DMS114 treated with DMSO at 0.1 percent for 48 hours (cell line): ENCODE measurements at regions not wholly inside any gene's neighbourhood (a gene's known extent, or its start where the extent isn't known, plus 50 kb on each side); places are given as distances from the start of the nearest gene placed in this dataset.
"Not testable (repeated sequence)": the region's sequence is repeated elsewhere in the genome, so short reads cannot be mapped to it uniquely, and the experiment has no call there.

Experiments
- DNase-seq: peaks from one replicate; lab custom pipeline; 2025; ENCODE audit not compliant: unreplicated experiment; lab: John Stamatoyannopoulos, UW

DNA sequence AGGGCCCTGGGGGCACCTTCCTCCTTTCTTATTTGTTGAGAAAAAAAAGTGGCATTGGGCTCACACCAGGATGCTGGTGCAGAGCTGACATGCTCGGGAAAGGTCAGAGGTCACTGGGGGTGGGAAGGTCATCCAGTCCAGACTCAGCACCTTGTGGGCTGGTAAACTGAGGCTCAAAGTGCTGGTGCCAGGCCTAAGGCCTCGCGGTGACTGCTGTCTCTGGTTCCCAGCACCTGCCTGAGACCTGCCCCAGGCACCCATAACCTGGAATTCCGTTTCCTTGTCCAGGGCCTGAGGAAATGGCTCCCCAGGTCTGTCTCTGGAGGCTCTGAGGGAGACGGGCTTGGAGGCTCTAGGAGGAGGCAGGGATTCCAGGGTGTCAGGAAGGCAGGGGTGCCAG is 521.0 kb downstream of the GOLGA6L6 start:
- DNase-seq, result not testable (repeated sequence)

DNA sequence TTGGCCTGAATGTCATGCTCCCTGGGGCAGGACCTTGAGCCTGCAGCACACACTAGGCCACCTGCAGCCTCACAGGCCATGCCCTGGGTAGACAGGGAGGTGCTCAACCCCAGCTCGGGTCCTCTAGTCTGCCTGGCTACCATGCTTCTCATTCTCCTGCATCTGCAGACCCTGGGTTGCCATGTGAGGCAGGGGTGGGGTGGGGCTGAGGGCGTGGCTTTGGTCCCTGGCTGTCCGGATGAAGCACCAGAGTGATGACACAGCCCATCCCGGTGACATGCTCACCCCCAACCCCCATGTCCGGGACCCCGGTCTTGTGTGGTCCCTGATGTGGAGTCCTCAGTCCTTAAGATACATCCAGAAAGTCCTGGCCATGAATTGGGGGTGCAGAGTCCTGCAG is 521.8 kb downstream of the GOLGA6L6 start:
- not testable (repeated sequence) for DNase-seq

DNA sequence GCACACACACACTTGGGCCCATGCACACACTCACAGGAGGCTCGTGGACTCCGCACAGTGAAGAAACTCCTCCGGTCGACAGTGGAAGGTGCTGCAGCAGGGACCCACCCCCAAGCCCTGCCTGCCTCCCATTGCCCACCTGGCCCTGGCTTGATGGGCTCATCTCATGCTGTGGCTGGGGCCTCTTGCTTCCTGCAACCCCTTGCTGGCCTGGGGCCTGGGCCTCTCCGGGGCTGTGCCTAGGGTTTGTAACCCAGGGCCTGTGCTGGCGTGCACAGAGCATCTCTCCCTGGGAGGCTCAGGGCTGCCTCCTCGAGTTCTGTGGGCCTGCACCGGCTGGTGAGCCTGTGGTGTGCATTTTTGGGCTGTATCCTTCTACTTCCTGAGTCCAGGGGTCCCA is 524.0 kb downstream of the GOLGA6L6 start:
- not testable (repeated sequence) for DNase-seq

DNA sequence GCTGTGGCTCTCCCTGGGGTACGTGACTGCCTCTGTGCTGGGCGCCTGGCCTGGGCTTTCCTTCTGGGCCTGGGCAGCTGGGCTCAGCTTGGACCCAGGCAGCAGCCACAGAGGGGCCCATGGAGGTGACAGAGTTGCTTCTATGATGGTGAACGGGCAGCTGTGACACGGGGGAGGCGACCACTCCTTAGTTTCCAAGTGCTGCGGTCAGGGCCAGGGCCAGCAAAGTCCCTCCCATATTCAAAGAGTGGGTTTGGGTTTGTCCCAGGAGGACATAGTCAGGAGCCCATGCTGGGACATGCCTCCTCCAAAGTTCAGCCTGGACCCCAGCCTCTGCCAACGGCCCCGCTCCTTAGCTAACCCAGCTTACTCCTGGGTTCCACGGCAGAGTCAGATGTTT is 524.7 kb downstream of the GOLGA6L6 start:
- not testable (repeated sequence) for DNase-seq

DNA sequence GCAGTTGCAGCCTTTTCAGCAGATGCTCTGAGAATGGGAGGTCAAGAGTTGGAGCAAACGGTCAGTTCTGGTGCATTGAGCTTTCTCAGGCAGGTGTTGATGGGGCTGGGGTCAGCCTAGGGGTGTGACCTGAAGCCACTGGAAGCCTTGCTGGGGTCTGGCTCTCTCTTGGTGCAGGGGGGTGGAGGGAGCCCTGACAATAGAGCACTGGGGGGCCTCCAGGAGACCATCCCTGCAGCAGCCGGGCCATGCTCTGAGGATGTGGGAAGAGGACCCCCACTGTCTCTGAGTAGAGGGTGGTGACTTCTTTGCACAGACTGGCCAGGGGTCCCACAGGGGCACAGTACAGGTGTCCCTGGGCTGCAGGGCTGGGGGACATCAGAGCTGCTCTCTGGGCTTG is 528.8 kb downstream of the GOLGA6L6 start:
- not testable (repeated sequence) for DNase-seq

DNA sequence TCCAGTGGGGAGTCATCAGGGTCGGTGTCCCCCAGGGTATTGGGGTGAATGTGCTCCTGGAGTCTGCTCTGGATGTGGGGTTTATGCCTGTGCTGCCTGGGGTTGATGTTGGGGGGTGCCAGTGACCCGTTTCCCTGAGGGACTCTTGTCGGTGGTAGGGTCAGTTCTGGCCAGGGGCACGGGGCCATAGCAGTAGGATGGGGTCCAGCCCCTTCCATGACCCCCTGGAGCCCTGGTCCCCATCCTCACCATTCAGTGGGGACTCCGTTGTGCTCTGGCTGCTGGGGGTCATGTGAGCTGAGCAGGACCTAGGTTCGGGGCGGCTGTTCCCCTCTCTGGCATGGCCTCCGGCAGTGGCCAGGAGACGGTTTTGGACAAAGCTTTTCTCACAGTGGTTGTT is 530.8 kb downstream of the GOLGA6L6 start:
- DNase-seq, result not testable (repeated sequence)

DNA sequence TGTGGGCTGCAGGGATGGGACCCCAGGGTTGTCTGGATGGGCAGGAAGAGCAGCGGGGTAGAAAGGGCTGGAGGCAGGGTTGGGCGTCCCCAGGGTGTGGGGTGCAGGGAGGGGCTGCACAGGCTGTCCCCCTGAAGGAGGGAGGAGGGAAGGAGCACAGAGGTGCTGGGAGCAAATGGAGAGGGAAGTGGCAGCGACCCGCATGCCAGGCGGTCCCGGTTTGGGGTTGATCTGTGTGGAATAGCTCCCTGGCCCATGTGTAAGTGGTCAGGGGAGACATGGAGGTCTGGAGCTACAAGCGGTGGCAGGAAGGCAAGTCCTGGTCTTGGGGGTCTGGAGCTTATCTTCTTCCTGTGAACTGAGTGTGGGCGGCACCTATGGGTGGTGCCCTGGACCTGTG is 532.0 kb downstream of the GOLGA6L6 start:
- DNase-seq, result not testable (repeated sequence)

DNA sequence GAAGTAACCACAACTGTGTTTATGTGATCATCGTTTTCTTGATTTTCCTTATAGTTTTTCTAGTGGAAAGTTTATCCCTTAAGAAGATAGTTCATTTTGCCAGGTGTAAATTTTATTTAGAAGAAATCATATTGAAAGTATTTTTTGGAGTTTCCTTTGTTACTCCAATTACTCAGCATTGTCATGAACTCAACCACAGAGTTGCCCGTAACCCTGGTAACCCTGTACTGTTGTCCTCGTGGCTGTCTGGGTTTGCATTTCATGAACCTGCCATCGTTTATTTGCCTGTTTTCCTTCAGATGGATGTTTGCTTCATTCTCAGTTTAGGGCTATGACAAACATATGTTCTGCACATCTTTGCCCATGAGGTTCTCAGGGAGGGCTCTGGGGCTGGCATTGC is 534.3 kb downstream of the GOLGA6L6 start:
- not testable (repeated sequence) for DNase-seq

DNA sequence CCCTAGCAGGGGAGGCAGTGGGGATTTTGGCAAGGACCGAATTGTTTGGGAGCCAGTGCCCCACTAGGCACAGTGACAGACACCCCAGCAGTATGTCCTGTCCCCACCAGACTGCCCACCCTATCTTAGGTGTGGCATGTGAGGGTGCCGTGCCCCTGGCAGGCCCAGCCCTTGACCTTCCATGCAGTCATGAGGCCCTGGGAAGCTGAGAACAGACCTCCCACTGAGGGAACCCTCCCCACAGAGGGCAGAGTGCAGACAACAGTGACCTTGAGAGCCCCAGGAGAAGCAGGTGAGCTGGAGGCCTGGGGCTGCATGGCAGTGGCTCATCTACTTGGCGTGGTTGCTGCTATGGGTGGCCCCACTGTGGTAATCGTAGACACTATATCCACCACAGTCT is 538.1 kb downstream of the GOLGA6L6 start:
- not testable (repeated sequence) for DNase-seq

DNA sequence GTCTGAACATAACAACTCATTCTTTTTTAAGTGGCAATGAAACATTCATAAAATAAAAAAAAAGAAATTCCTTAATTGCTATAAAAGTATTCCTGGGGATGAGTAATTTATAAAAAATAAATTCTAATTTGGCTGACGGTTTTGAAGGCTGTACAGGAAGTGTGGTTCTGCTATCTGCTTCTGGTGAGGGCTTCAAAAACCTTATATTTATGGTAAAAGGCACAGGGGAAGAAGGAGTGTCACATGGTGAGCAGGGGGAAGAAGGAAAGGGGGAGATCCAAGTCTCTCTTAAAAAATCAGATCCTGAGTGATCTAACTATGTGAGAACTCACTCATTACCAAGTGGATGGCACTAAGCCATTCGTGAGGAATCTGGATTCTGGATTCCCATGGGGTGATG is 539.0 kb downstream of the GOLGA6L6 start:
- DNase-seq, result not testable (repeated sequence)

DNA sequence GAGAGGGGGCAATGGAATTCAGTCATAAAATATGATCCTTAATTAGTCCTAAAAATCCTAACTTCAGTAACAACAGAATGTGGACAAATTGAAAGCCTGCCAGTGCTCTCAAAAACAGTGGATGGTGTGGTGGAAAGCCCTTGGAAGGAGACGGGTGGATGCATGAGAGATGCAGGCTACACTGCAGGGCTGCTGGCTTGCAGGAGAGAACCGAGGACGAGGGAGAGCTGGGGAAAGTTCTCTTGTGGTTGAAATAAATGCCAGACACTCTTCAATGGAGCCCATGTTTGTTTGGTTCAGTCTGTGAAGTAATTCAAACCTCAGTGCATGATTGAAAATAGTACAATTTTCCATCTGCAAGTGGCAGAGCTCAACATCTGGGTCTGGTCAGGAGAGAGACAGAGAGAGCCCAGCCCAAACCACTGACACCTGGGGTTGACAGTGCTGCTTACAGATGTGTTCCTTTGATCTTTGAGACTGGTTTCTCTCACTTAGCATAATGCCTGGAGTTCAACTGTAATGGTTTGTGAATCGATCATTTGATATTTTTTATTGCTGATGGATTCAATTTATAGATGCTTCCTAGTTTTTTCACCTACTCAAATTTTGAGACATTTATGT is 544.9 kb downstream of the GOLGA6L6 start:
- DNase-seq, result not testable (repeated sequence)

DNA sequence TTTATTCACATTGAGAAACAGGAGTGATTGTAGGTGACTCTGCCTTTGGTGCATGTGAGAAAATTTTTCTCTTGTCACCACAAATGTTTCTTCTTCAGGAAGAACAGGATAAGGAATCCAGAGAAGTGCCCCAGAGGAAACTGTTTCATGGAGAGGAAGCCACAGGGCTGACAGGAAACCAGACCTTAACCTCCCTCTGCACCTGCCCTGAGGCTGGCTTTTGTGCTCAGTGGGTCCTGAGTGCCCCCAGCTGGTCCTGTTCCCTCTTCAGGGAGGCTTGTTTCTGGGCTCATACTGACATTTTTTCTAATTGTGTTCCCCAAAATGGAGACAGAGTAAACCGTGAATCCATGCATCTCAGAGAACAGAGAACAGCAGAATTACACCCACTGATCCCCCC is 546.3 kb downstream of the GOLGA6L6 start:
- not testable (repeated sequence) for DNase-seq

DNA sequence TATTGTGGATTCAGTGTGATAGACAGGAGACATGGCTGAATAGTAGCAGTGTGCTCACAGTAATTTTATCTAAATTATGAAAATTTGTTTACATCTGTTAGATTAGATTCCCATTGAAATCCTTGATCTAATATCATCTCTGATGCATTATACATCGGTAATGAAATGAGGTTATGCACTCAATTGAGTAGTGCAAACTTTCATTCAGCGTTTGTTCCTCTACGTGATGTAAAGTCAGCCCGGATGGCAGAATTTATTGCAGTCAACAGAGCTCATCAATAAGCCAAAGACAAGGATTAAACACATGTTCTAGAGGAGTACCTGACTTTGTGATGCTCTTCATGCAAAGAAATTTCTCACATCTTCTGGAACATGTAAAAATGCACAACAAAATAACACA is 549.2 kb downstream of the GOLGA6L6 start:
- no peak for DNase-seq

DNA sequence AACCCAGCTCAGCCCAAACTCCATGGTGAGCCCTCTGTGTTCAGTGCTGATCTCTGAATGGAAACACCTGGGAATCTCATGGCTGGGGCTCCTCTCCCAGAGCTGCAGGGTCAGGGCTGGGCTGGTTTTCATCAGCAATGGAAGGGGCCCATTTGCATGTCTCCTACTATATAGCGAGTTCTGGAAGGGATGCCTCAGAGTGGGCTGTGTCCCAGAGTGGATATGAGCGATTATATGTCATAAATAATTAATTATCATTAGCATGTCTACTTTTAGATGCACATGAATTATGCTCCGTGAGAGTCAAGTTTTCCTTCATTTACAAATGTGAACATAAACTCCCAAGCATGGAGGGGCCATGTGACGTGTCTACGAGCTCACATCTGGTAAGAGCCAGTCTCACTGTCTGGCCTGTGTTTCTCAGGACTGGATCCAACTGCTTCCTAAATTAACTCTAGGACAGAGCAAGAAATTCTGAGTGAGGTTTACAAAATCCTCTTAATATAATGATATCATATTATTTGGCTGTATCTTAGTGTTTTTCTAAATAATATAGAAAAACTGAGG is 553.4 kb downstream of the GOLGA6L6 start:
- DNase-seq, result no peak

DNA sequence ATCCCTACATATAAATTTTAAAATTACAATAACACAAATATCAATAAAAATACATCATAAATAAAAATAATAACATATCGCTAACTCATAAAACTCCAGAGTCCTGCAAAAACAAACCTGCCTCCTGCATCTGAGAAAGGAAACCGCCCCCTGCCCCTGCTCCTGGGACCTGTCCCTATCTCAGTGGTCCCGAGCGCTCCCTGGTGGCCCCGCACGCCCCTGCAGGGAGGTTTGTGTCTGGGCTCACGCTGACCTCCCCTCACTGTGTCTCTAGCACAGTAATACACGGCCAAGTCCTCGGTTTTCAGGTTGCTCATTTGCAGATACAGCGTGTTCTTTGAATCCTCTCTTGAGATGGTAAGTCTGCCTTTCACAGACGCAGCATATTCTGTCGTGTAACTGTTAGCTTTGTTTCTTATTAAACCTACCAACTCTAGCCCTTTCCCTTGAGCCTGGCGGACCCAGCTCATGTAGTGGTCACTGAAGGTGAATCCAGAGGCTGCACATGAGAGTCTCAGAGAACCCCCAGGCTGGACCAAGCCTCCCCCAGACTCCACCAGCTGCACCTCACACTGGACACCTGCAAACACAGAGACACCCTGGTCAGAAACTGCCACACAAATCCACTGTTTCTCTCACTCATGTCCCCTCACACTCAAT is 554.1 kb downstream of the GOLGA6L6 start:
- DNase-seq, result peak; percentile 44

DNA sequence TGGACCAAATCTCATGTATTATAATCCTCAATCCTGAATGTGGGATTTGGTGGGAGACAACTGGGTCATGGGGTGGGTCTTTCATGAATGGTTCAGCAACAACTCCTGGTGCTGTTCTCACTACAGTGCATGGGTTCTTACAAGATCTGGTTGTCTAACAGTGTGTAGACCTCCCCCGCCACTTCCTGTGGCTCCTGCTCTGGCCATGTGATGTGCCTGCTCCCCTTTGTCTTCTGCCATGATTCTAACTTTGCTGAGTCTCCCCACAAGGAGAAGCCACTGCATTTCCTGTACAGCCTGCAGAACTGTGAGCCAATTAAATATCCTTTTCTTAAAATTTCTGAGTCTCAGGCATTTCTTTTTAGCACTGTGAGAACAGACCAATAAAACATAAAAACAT is 557.5 kb downstream of the GOLGA6L6 start:
- DNase-seq, result no peak

DNA sequence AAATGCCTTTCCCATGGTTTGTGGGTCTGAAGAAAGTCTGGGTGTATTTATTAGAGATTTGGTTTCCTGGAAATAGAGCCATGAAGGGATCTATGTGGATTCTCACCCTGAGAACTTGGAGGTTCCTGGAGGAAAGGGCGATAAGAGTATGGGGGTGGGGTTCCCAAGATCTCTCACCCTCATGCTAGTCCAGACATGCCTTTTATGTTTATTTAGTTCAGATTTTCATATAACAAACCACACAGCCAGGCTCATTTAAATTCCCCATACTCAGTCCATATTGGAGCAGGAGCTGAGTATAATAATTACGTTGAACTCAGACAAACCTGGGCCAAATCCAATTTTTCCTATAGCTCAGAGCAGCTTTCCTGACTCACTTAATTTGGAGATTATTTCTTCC is 566.6 kb downstream of the GOLGA6L6 start:
- no peak for DNase-seq

DNA sequence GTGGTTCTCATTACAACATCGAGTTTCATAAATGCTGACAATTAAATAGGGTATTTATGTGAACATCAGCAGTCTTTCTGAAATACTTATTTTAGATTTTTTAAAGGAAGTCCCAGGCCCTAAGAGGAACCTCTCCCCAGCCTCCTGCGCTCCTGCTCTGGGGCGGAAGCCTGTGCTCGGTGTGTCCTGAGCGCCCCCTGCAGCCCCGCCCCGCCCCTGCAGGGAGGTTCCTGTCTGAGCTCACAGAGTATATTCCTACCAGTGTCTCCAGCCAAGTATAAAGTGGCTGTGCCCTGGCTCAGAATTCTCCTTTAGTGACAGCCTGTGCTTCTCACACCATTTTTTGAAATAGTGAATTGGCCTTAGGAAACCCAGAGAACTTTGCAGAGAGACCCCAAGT is 567.9 kb downstream of the GOLGA6L6 start:
- DNase-seq, result no peak

DNA sequence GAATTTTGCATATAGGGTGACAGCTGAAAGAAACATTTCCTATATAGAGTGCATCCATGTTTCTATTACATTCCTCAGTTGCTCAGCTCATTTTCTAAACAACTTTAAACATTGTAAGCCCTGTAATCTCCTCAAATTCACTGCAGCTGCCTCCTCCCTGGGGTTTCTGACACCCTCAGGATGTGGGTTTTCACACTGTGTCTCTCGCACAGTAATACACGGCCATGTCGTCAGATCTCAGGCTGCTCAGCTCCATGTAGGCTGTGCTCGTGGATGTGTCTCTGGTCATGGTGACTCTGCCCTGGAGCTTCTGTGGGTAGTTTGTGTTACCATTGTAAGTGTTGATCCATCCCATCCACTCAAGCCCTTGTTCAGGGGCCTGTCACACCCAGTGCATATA is 569.0 kb downstream of the GOLGA6L6 start:
- DNase-seq, result not testable (repeated sequence)

DNA sequence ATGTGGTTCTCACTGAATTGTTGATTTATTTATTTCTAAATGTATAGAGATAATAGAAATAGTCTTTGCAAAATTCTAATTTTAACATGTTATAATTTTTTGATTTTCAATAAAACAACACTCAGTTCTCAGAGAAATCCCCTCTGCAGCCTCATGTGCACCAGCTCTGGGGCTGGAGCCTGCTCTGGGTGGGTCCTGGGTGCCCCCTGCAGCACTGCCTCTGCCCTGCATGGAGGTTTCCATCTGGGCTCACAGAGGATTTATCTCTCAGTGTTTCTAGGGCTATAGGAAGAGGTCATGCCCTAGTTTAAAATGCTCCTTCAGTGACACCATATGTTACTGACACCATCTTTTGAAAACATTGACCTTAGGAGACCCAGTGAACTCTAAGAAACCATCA is 576.0 kb downstream of the GOLGA6L6 start:
- not testable (repeated sequence) for DNase-seq

DNA sequence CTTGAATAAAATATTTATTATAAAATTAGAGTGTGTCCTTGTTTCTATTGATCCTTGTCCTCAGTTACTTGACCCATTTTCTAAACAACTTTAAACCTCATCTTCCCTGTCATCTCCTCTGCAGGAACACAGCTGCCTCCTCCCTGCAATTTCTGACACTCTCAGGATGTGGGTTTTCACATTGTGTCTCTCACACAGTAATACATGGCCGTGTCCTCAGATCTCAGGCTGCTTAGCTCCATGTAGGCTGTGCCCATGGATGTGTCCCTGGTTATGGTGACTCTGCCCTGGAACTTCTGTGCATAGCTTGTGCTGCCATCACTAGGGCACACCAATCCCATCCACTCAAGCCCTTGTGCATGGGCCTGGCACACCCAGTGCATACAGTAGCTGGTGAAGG is 577.1 kb downstream of the GOLGA6L6 start:
- DNase-seq, result not testable (repeated sequence)

DNA sequence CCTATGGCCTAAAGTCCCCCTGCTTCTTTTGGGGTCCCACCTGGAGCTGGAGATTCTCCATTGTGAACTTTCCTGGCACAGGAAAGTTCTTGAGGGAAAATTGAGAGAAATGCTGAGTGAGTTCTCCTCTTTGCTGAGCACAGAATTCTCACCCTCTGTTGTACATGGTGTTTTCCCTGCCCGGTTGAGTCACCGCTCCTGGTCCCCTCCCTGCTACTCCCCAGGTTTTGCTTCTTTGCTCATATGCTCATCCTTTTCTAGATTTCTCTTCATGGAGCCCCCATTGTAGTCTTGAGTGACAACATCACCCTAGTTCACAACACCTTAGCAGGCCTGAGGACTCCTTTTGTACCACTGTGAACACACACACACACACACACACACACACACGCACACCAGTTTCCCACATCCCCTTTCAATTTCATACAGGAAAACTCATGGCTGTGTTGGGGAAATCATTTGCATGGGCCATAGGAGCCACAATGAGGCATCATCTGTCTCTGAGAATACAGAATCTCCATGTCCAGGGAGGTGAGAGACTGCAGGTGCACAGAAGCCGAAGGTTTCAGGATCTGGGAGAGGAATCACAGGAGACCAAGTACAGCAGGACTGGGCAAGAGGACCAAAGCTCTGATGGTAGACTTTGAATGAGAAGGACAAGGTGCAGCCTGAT is 585.3 kb downstream of the GOLGA6L6 start:
- DNase-seq, result no peak
